ENCODE measurements at regions not wholly inside any gene's neighbourhood (a gene's known extent, or its start where the extent isn't known, plus 50 kb on each side); places are given as distances from the start of the nearest gene placed in this dataset.

GRCh38 chr3:82800248-82800647, 1038.8 kb upstream of the GBE1 start:
- DNase-seq (ENCODE audit: low read depth, low spot score) = no peak
- no peak overlapping the region for H3K4me3 ChIP-seq (ENCODE audit: low read length)

DNA sequence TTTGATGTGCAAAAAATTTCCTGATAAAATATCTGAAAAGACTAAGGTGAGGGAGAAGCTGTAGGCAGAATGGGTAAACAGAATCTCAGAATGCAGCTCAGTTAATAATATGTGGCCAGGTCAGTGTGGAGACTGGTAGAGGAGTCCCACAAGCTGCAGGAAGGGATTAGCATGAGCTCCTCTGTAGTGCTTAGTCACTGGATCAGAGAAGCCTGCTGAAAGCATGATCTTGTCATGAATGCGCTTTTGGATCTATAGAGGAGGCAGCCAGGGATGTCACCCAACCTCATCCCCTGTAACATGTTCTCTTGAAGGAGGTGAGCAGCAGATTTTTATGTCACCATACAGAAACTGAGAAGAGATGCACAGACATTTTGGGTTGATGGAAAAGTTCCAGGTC, 1035.3 kb upstream of the GBE1 start:
- H3K4me3 ChIP-seq (ENCODE audit: low read length) = no peak overlapping the region
- no peak for DNase-seq (ENCODE audit: low read depth, low spot score)

DNA sequence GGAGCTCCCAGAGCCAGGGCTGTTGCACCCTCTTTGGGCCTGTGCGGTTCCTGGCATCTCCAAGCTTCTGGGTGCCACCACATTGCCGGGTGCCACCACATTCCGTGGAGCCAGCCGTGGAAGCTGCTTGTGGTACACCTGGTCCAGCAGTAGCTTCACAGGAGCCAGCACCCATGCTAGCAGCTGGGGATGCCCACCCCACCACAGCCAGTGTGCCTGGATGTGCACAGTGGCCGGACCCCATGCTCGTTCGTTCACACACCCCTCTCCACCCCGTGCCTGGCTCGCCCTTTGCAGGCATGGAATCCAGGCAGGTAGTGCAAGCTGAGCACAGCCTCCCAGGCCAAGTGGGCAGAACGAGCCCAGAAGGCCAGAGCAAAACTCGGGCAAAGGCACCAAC, 1029.8 kb upstream of the GBE1 start:
- no peak for DNase-seq (ENCODE audit: low read depth, low spot score)

DNA sequence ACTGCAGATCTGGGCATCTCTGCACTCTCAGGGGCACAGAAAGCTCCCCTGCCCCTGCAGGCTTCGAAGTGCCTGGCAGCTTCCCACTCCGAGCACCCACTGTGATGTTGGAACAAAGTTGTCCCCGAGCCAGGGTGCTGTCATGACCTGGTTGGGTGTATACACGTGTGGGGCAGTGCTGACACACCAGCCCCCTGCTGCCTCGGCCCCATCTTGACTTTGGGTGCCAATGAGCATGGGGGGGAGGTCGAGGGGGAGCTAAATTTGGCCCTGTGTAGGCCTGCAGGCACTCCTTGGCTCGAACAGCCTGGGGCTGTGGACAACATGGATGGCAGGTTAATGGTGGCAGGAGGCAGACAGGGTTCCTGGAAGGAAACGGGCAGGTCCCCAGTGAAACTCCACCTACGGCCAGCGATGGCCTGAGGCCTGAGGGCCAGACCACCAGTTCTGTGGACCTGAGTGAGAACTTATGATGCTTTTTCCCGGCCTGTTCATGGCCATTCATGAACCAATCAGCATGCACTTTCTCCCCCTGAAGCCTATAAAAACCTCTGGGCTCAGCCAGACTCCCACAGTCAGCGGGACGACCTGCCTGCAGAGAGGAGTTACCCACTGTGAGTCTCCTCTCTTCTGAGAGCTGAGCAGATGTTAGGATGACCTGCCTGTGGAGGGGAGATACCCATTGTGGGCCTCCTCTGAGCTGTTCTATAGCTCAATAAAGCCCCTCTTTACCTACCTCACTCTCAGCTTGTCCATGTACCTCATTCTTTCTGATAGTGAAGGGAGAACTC, 1029.1 kb upstream of the GBE1 start:
- no peak overlapping the region for H3K4me3 ChIP-seq (ENCODE audit: low read length)
- DNase-seq (ENCODE audit: low read depth, low spot score) = no peak

More for the DNA sequence above, 1029.8 kb upstream of the GBE1 start:
- no peak overlapping the region for H3K4me3 ChIP-seq (ENCODE audit: low read length)

DNA sequence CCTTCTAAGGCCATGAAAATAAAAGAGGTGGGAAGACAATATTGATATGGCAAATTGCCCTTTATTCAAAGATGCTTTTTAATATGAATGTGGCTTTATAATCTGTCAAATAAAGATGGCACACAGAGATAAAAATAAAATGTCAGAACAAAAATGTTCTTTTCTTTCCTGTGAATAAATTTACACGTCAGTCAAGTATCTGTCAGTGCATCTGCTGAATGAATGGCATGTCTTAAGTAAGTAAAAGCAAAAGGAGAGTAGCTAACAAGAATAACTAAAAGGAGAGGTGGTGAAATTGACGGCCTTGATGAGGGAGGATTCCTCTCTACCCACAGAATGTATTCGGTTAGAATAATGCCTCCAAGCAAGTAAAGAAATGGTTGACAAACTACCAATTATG, 1021.7 kb upstream of the GBE1 start:
- no peak overlapping the region for H3K4me3 ChIP-seq (ENCODE audit: low read length)
- DNase-seq (ENCODE audit: low read depth, low spot score) = no peak

- no peak overlapping the region for H3K4me3 ChIP-seq (ENCODE audit: low read length)
- DNase-seq (ENCODE audit: low read depth, low spot score) = no peak
Measured at GRCh38 chr3:82773207-82773606, 1011.8 kb upstream of the GBE1 start.

DNA sequence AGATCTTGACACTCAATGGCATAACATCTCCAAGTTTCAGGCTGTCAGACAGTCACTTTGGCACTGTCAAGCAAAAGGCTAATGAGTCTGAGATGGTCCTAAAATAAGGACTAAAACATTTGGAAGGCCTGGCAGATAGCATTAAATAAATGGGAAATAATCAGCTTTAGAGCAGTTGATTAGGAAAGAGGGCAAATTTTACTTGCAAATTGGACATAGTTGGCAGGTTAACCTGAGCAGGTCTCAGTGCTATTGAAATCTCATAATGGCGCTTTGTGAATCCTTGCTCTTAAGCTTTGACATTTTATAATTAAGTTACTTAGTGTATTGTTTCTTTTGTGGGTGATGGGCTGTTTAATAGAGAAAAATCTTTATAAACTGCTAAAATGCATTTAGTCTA, 1003.1 kb upstream of the GBE1 start:
- H3K4me3 ChIP-seq (ENCODE audit: low read length) = no peak overlapping the region
- no peak for DNase-seq (ENCODE audit: low read depth, low spot score)

- DNase-seq (ENCODE audit: low read depth, low spot score) = no peak
- H3K4me3 ChIP-seq (ENCODE audit: low read length) = no peak overlapping the region
Measured at GRCh38 chr3:82761858-82762257, 1000.4 kb upstream of the GBE1 start.

GRCh38 chr3:82745544-82745943, 984.1 kb upstream of the GBE1 start:
- DNase-seq (ENCODE audit: low read depth, low spot score) = no peak

DNA sequence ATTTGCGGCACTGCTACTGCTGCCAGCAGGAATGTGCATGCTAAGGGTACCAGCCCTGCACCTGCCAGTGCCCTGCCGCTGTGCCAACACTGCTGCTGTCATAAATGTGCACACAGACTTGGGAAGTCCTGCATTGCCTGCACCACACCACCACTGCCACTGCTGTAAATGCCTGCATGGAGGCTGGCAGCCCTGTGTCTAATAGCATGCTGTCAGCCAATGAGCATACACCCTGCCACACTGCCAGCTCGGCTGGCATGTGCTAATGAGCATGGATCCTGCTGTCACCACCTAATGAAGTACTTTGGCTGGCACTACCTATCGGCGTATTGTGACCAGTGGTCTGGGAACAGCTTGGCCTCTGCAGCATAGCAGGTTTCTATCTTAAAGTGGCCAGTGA, 981.8 kb upstream of the GBE1 start:
- no peak overlapping the region for H3K4me3 ChIP-seq (ENCODE audit: low read length)
- DNase-seq (ENCODE audit: low read depth, low spot score) = no peak

More at GRCh38 chr3:82745544-82745943, 984.1 kb upstream of the GBE1 start:
- H3K4me3 ChIP-seq (ENCODE audit: low read length) = no peak overlapping the region

DNA sequence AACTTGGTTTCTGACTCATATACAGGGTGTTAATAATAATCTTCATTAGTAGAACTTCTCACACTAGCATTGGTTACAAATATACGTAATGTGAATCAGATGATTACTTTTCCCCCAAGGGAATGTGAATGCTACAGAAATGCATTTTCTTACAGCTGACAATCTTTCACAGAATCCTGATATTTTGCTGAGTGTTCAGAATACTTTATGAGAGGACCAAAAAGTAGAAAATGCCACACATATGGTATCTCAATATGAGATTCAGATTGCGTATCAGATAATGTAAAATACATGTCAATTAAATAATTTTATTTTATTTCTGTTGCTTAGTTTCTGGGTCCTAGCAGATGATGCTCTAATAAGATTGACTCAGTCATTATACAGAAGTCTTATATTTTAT, 979.9 kb upstream of the GBE1 start:
- DNase-seq (ENCODE audit: low read depth, low spot score) = no peak
- no peak overlapping the region for H3K4me3 ChIP-seq (ENCODE audit: low read length)

GRCh38 chr3:82739390-82739789, 977.9 kb upstream of the GBE1 start:
- no peak for DNase-seq (ENCODE audit: low read depth, low spot score)

GRCh38 chr3:82736696-82737277, 975.3 kb upstream of the GBE1 start:
- no peak for DNase-seq (ENCODE audit: low read depth, low spot score)
- H3K4me3 ChIP-seq (ENCODE audit: low read length) = no peak overlapping the region

More at GRCh38 chr3:82739390-82739789, 977.9 kb upstream of the GBE1 start:
- H3K4me3 ChIP-seq (ENCODE audit: low read length) = no peak overlapping the region

GRCh38 chr3:82715091-82715856, 953.8 kb upstream of the GBE1 start:
- H3K4me3 ChIP-seq (ENCODE audit: low read length) = no peak overlapping the region
- no peak for DNase-seq (ENCODE audit: low read depth, low spot score)

- DNase-seq (ENCODE audit: low read depth, low spot score) = no peak
- no peak overlapping the region for H3K4me3 ChIP-seq (ENCODE audit: low read length)
Measured at GRCh38 chr3:82707035-82707434, 945.6 kb upstream of the GBE1 start.

GRCh38 chr3:82685761-82686160, 924.3 kb upstream of the GBE1 start:
- DNase-seq (ENCODE audit: low read depth, low spot score) = no peak
- no peak overlapping the region for H3K4me3 ChIP-seq (ENCODE audit: low read length)

GRCh38 chr3:82676356-82677026, 915.0 kb upstream of the GBE1 start:
- no peak for DNase-seq (ENCODE audit: low read depth, low spot score)
- H3K4me3 ChIP-seq (ENCODE audit: low read length) = no peak overlapping the region

GRCh38 chr3:82672966-82673365, 911.5 kb upstream of the GBE1 start:
- DNase-seq (ENCODE audit: low read depth, low spot score) = no peak
- no peak overlapping the region for H3K4me3 ChIP-seq (ENCODE audit: low read length)

- H3K4me3 ChIP-seq (ENCODE audit: low read length) = no peak overlapping the region
- no peak for DNase-seq (ENCODE audit: low read depth, low spot score)
Measured at GRCh38 chr3:82671466-82671865, 910.0 kb upstream of the GBE1 start.

DNA sequence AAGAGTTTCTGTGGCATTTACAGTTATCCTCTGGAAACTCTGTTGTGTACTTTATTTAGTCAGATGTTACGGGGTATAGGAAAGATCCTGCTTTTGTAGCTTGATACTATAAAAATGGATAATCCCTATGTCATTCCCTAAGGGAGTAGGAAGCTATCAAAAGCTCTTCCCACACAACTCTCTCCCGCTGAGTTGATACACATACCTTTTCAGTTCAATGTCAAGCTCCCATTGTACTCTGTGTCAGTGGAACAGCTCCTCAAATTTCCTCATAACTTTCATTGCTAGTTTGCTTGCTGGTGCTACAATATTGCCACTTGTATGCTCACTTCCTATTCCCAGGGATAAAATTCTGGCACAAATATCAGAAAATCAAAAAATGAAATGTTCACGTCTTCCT, 893.3 kb upstream of the GBE1 start:
- no peak for DNase-seq (ENCODE audit: low read depth, low spot score)
- H3K4me3 ChIP-seq (ENCODE audit: low read length) = no peak overlapping the region
